ENCODE measurements at regions not wholly inside any gene's neighbourhood (a gene's known extent, or its start where the extent isn't known, plus 50 kb on each side); places are given as distances from the start of the nearest gene placed in this dataset.

DNA sequence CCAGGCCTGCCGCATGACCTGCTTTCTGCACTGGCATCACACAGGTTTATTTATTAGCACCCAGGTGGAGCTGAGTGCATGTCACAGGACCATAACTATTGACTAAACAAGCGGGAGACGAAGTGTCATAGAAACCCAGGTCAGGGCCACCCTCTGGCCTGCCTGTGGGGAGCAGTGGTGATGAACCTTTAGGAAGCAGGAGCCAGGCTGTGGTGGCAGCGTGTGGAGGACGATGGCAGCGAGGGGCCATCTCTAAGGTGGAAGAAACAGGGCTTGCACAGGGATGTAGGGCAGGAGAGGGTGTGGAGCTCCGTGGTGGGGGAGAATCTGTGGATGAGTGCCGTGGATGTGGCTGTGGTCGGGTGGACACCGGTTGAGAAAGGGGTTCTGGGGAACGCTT is 275.3 kb downstream of the TEX29 start:
- no peak for DNase-seq (ENCODE audit: low spot score)
- TF ChIP-seq, protein P1, sequence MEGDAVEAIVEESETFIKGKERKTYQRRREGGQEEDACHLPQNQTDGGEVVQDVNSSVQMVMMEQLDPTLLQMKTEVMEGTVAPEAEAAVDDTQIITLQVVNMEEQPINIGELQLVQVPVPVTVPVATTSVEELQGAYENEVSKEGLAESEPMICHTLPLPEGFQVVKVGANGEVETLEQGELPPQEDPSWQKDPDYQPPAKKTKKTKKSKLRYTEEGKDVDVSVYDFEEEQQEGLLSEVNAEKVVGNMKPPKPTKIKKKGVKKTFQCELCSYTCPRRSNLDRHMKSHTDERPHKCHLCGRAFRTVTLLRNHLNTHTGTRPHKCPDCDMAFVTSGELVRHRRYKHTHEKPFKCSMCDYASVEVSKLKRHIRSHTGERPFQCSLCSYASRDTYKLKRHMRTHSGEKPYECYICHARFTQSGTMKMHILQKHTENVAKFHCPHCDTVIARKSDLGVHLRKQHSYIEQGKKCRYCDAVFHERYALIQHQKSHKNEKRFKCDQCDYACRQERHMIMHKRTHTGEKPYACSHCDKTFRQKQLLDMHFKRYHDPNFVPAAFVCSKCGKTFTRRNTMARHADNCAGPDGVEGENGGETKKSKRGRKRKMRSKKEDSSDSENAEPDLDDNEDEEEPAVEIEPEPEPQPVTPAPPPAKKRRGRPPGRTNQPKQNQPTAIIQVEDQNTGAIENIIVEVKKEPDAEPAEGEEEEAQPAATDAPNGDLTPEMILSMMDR (IDR thresholded peaks at IDR 0.05; ENCODE audit: extremely low read depth, insufficient read depth, missing control alignments) = no peak
- in situ Hi-C loops (cut with MboI; ENCODE audit: low pct_unique_long_range_greater_than_20kb, low sequenced_read_pairs, unreplicated experiment) = no loop called here

DNA sequence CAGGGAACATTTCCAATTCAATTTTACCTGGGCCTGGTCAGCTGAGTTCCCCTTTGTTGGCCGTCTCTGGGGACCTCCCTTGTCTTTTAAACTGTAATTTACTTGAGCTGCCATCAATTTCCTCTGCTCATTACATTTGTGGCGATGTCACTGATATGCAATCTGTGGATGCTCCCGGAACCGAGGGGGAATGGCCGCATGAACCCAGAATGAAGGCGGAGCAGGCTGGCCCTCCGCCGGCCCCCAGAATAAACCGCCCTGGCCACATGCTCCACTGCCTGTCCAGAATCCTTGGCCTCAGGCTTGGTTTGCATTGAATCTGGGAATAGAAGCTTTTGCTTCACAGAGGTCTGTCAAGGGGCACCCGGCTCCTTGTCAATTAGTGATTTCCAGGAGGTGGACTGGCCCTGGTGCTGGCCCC is 276.8 kb downstream of the TEX29 start:
- TF ChIP-seq, protein P1 (IDR thresholded peaks at IDR 0.05; ENCODE audit: extremely low read depth, insufficient read depth, missing control alignments) = no peak
- in situ Hi-C loops (cut with MboI; ENCODE audit: low pct_unique_long_range_greater_than_20kb, low sequenced_read_pairs, unreplicated experiment) = no loop called here
- no peak for DNase-seq (ENCODE audit: low spot score)

DNA sequence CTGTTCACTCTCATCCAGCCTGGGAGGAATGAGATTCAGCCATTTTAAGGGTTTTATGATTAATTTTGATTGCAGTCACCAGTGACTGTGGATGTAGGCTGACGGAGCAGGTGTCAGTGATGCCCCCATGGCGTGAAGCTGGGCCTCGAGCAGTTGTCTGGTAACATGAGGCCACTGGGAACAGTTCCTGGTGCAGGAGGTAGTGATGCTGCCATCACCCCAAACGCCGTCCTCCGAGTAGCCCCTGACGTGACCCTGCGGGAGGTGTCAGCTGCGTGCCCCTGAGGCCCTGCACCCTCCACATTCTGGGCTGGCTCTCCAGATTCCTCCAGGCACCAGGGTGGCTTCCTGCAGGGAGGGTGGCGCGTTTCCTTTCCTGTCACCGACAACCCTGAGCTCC is 277.2 kb downstream of the TEX29 start:
- TF ChIP-seq, protein P1 (IDR thresholded peaks at IDR 0.05; ENCODE audit: extremely low read depth, insufficient read depth, missing control alignments) = no peak
- no peak for DNase-seq (ENCODE audit: low spot score)
- in situ Hi-C loops (cut with MboI; ENCODE audit: low pct_unique_long_range_greater_than_20kb, low sequenced_read_pairs, unreplicated experiment) = no loop called here

DNA sequence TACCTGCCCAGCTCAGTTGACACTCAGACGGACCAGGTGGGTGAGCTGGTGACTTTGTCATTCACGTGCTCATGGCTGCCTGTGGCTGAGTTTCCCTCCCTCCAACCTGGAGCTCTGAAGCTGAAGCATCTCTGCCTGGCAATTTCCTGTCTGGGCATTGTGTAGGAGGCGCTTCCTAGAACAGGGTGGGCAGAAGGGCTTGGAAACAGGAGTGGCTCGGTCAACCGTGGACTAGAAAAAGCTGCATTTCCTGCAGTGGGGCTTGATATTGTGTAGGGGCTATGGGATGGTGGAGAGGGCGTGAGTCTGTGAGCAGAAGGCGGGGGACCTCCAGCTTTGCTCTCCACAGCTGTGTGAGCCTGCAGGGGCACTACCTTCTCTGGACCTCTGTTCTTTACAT is 278.3 kb downstream of the TEX29 start:
- in situ Hi-C loops (cut with MboI; ENCODE audit: low pct_unique_long_range_greater_than_20kb, low sequenced_read_pairs, unreplicated experiment) = no loop called here
- no peak for DNase-seq (ENCODE audit: low spot score)
- TF ChIP-seq, protein P1 (IDR thresholded peaks at IDR 0.05; ENCODE audit: extremely low read depth, insufficient read depth, missing control alignments) = no peak

DNA sequence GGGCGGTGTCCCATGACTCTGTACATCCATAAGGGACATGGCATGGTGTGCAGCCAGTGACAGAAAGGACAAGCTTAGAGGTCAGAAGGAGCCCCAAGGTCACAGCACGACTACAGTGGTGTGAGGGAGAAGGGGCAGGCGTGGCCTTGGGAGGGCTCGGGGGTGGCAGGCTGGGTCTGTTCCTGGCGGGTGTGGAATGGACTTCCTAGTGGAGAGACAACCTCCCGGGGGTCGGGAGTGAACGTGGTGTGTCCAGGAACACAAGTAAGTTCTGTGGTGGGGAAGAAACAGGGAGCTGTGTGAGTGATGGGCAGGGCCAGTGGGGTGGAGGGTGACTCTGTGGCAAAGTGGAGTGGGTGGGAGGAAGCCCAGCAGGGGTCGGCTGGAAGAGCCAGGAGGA is 279.3 kb downstream of the TEX29 start:
- in situ Hi-C loops (cut with MboI; ENCODE audit: low pct_unique_long_range_greater_than_20kb, low sequenced_read_pairs, unreplicated experiment) = no loop called here
- TF ChIP-seq, protein P1 (IDR thresholded peaks at IDR 0.05; ENCODE audit: extremely low read depth, insufficient read depth, missing control alignments) = no peak
- no peak for DNase-seq (ENCODE audit: low spot score)

DNA sequence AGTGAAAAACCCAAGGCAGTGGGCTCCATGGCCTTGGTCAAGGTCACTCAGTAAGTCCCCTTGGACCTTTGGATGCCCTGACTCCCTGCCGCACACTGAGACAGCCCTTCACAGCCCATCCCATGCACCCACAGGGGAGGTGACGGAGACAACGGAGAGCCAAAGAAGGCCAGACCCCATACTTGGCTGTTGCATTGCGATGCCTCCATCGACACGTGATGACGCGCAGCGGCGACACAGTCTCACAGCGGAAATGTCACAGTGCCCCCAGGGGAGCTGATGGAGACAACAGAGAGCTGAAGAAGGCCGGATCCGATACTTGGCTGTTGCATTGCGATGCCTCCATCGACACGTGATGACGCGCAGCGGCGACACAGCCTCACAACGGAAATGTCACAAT is 282.4 kb downstream of the TEX29 start:
- TF ChIP-seq, protein P1 (IDR thresholded peaks at IDR 0.05; ENCODE audit: extremely low read depth, insufficient read depth, missing control alignments) = no peak
- DNase-seq (ENCODE audit: low spot score) = no peak
- in situ Hi-C loops (cut with MboI; ENCODE audit: low pct_unique_long_range_greater_than_20kb, low sequenced_read_pairs, unreplicated experiment) = no loop called here

DNA sequence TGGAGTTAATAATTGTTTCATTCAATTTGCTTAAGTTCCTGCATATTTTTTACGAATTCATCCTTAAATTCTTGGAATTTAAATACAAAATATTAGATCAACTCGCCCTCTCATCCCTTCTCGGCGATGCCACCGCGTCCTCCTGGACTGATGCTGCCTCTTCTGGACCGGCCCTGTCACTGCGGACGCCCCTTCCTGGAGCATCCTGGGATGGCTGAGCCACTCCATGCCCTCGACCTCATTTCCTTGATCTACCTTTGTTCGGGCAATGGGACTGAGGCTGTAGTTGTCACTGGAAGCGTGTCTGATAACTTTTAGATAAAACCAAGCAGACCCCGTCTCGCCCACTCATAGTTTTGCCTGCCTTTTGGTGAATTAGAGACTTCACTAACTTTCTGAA is 283.7 kb downstream of the TEX29 start:
- TF ChIP-seq, protein P1 (IDR thresholded peaks at IDR 0.05; ENCODE audit: extremely low read depth, insufficient read depth, missing control alignments) = no peak
- in situ Hi-C loops (cut with MboI; ENCODE audit: low pct_unique_long_range_greater_than_20kb, low sequenced_read_pairs, unreplicated experiment) = no loop called here
- DNase-seq (ENCODE audit: low spot score) = no peak
